Erythroblast (primary cell): ENCODE measurements at regions not wholly inside any gene's neighbourhood (a gene's known extent, or its start where the extent isn't known, plus 50 kb on each side); places are given as distances from the start of the nearest gene placed in this dataset.

Experiments used
- GATA1 ChIP-seq: IDR thresholded peaks from 2 replicates; pipeline ENCODE4 v1.6.1; 2011; ENCODE audit warnings: low read depth, mild to moderate bottlenecking, control low read depth, low read length, moderate library complexity
- POLR2A ChIP-seq: IDR thresholded peaks from 2 replicates; pipeline ENCODE4 v1.6.1; 2011; ENCODE audit warnings: mild to moderate bottlenecking, low read length

- TF ChIP-seq POLR2A, result no peak
- TF ChIP-seq GATA1, result no peak
Measured at GRCh38 chr9:82332018-82332773, 343.6 kb downstream of the SPATA31D1 start.
